ENCODE measurements at regions not wholly inside any gene's neighbourhood (a gene's known extent, or its start where the extent isn't known, plus 50 kb on each side); places are given as distances from the start of the nearest gene placed in this dataset.

DNA sequence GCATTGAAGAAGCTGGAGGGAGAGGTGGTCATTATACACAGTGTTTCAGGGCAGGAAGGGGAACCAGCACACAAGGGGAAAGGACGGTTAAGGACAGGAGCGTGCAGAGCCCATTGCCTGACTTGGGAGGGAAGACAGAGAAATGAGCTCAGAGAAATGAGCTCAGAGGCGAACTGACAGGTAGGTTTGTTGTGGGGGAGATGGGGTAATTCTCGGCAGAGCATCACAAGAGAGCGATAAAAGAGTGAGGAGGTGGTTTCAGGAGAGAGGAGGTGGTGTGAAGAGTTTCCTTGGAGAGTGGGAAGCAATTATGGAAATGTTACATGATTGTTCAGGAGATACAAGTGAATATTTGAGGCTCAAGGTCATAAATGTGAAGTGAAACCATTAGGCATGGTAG, 61.0 kb downstream of the MRGPRX1 start:
- DNase-seq (ENCODE audit: low spot score) = no peak

DNA sequence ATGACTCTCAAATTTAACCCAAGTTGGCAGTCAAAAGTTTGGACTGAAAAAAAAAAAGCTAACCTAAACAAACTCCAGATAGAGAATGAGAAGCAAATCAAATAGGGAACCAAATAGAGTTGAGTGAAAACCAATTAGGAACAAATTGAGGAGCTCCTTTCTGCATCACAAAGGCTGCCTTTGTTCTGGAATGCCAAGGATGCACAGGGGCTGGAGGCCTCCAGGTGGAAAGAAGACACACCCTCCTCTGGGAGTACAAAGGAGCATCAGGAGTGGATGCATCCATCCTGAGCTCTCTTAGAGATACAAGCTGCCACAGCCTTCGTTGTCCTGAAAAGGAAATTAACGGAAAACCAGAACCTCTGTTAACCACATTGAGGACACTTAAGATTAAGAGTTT, 73.3 kb downstream of the MRGPRX1 start:
- no peak for DNase-seq (ENCODE audit: low spot score)

GRCh38 chr11:18865261-18865660, 73.7 kb upstream of the PTPN5 start:
- no peak for DNase-seq (ENCODE audit: low spot score)

DNA sequence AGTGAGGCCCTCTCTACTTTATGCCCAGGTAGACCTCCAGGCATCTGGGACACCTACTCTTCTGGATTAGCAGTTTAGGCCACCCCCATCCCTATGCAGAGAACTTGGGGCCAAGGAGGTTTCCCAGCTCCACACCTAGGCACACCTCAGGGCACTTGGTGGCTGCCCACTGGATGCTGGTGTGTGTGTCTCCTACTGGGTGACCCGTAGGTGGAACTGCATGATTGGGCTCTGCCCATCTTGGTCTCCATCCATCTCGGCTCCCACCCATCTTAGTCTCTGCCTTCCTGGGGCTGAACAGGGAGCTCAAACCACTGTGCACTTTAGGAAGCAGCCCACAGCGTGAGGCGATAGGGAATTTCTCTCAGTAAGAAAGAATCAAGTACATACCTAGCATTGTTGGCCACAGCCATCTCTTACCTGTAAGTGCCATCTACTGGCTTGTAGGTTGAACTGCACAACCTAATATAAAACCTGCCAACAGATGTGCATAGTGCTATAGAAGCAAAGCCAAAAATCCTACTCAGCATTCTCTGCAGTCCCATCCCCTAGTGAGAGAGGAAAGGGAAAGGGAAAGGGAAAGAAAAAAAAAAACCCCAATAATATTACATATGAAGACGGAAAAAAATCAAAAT, 61.6 kb upstream of the PTPN5 start:
- DNase-seq (ENCODE audit: low spot score) = no peak

GRCh38 chr11:18849406-18849805, 57.8 kb upstream of the PTPN5 start:
- DNase-seq (ENCODE audit: low spot score) = no peak

GRCh38 chr11:18844753-18845367, 53.3 kb upstream of the PTPN5 start:
- DNase-seq (ENCODE audit: low spot score) = peak; percentile 27

All from umbilical cord (tissue), 1 donor.